Mucosa of descending colon (tissue), 3 donors: ENCODE measurements at regions not wholly inside any gene's neighbourhood (a gene's known extent, or its start where the extent isn't known, plus 50 kb on each side); places are given as distances from the start of the nearest gene placed in this dataset.

Experiments
- ATAC-seq: fragments of 200-7000 bp; cut with Tn5 transposase; one replicate; pipeline ENCODE4 v1.9.1; 2020; ENCODE audit warnings: mild to moderate bottlenecking, moderate library complexity
- DNase-seq, 3 donors: peaks; one replicate each; pipeline ENCODE4 v3.0.0-alpha.2; 2020
- H3K36me3 ChIP-seq: fragments of 200-600 bp; one replicate; pipeline ENCODE4 v1.8.0; 2021; ENCODE audit warnings: low read depth, mild to moderate bottlenecking
- H3K4me1 ChIP-seq: fragments of 200-600 bp; one replicate; pipeline ENCODE4 v1.8.0; 2021; ENCODE audit warnings: low read depth, mild to moderate bottlenecking
- H3K4me3 ChIP-seq: fragments of 200-600 bp; one replicate; pipeline ENCODE4 v1.8.0; 2021; ENCODE audit warnings: mild to moderate bottlenecking
- H3K9me3 ChIP-seq: fragments of 200-600 bp; one replicate; pipeline ENCODE4 v1.8.0; 2021; ENCODE audit warnings: mild to moderate bottlenecking
- CTCF ChIP-seq: fragments of 200-600 bp; IDR thresholded peaks from one replicate; pipeline ENCODE4 v1.8.0; 2022; ENCODE audit warnings: antibody characterized with exemption, mild to moderate bottlenecking
- intact Hi-C, 2 donors: fragments of 100-400 bp; cut with DNase I in 1 of 2; cut with micrococcal nuclease in 1 of 2; formaldehyde crosslinking; loops; one replicate each; pipeline versions ENCODE4 v1.11.0 to v1.11.1; 2022; cut with DNase I, micrococcal nuclease
- donor health status: DM: no; HTN: no; CAD: no; lungs with moderate emphysema.
- donor health status: DM: no; HTN: no; CAD: no.
- donor health status: DM: no; HTN: yes; CAD: no.

- DNase-seq, result no peak
- Histone ChIP-seq H3K36me3 (no peaks in the 10 kb centered on the region), H3K9me3 (no peaks in the 10 kb centered on the region), H3K4me1 (no peaks in the 10 kb centered on the region), H3K4me3 (no peak overlapping the region)
- ATAC-seq, result no peak
- no peak for TF ChIP-seq CTCF
- intact Hi-C loops, result no loop called here
Measured at GRCh38 chr1:229947968-229948367, 119.1 kb upstream of the GALNT2 start.

- TF ChIP-seq CTCF, result no peak
- no peak for ATAC-seq
Measured at GRCh38 chr1:229948438-229948837, 118.6 kb upstream of the GALNT2 start.

GRCh38 chr1:229949500-229949899, 117.5 kb upstream of the GALNT2 start:
- ATAC-seq, result no peak

More at GRCh38 chr1:229948438-229948837, 118.6 kb upstream of the GALNT2 start:
- H3K4me3 ChIP-seq, result no peak overlapping the region
- H3K4me1 ChIP-seq, result no peaks in the 10 kb centered on the region
- H3K9me3 ChIP-seq, result no peaks in the 10 kb centered on the region
- DNase-seq, result no peak
- no peaks in the 10 kb centered on the region for H3K36me3 ChIP-seq
- intact Hi-C loops, result no loop called here

GRCh38 chr1:229950020-229950419, 117.0 kb upstream of the GALNT2 start:
- no peak for TF ChIP-seq CTCF
- intact Hi-C loops, result no loop called here
- DNase-seq (no peak), ATAC-seq (no peak)
- Histone ChIP-seq H3K36me3 (no peaks in the 10 kb centered on the region), H3K4me3 (no peak overlapping the region), H3K9me3 (no peaks in the 10 kb centered on the region), H3K4me1 (no peaks in the 10 kb centered on the region)

More at GRCh38 chr1:229949500-229949899, 117.5 kb upstream of the GALNT2 start:
- Histone ChIP-seq H3K4me1 (no peaks in the 10 kb centered on the region), H3K36me3 (no peaks in the 10 kb centered on the region), H3K4me3 (no peak overlapping the region), H3K9me3 (no peaks in the 10 kb centered on the region)
- intact Hi-C loops, result no loop called here
- no peak for DNase-seq
- TF ChIP-seq CTCF, result no peak

GRCh38 chr1:229950908-229951307, 116.1 kb upstream of the GALNT2 start:
- no peak for ATAC-seq
- no peak overlapping the region for H3K4me3 ChIP-seq
- no peaks in the 10 kb centered on the region for H3K9me3 ChIP-seq
- intact Hi-C loops, result no loop called here
- H3K4me1 ChIP-seq, result no peaks in the 10 kb centered on the region
- no peaks in the 10 kb centered on the region for H3K36me3 ChIP-seq
- DNase-seq, result no peak
- TF ChIP-seq CTCF, result no peak
